ENCODE measurements at regions not wholly inside any gene's neighbourhood (a gene's known extent, or its start where the extent isn't known, plus 50 kb on each side); places are given as distances from the start of the nearest gene placed in this dataset.

DNA sequence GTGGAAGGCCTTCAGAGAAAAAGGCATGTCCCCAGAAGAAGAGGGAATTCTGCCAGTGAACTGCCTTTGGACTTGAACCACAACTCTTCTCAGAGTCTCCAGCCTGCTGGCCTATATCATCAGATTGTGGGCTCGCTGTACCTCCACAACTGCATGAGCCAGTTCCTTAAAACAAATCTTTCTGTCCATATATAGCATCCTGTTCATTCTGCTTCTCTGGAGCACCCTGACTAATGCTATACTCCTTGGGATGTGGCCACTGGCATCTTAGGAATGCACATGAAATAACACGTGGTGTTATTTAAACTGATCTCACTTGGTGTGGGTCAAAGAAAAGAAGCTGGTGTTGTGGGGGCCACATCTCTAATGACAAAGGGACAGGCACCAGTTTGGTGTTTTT, 58.3 kb upstream of the VSTM5 start:
- CTCF ChIA-PET = no interaction called here
- Mint-ChIP-seq H3K4me3 (no peak overlapping the region), H3K9me3 (no peaks in the 10 kb centered on the region), H3K36me3 (ENCODE audit: low read depth) (no peaks in the 10 kb centered on the region), H3K27me3 (peaks cover 3% of the 10 kb centered on the region), H3K4me1 (ENCODE audit: low read depth) (no peaks in the 10 kb centered on the region), H3K27ac (no peak overlapping the region)
- Histone ChIP-seq H3K4me3 (ENCODE audit: low read length) (no peak overlapping the region), H3K36me3 (ENCODE audit: insufficient read depth, low read length) (no peaks in the 10 kb centered on the region), H3K27ac (ENCODE audit: low read depth in 1 of 2, low read length in 2 of 2) (no peak overlapping the region), H3K4me1 (ENCODE audit: insufficient read depth, low read length) (no peaks in the 10 kb centered on the region), H3K27me3 (ENCODE audit: control insufficient read depth in 1 of 2, insufficient read depth in 2 of 2, low read length in 2 of 2) (peaks cover 0 to 6% of the 10 kb centered on the region in 2 experiments), H3K9me3 (ENCODE audit: control insufficient read depth in 1 of 2, insufficient read depth in 1 of 2, low read length in 2 of 2) (no peaks in the 10 kb centered on the region)
- POLR2A ChIA-PET = no interaction called here
- no peak for DNase-seq
- TF ChIP-seq CTCF (IDR thresholded peaks at IDR 0.05) = no peak
- intact Hi-C loops (cut with DNase I, micrococcal nuclease) = no loop called here
- ATAC-seq (ENCODE audit: poor library complexity) = no peak

DNA sequence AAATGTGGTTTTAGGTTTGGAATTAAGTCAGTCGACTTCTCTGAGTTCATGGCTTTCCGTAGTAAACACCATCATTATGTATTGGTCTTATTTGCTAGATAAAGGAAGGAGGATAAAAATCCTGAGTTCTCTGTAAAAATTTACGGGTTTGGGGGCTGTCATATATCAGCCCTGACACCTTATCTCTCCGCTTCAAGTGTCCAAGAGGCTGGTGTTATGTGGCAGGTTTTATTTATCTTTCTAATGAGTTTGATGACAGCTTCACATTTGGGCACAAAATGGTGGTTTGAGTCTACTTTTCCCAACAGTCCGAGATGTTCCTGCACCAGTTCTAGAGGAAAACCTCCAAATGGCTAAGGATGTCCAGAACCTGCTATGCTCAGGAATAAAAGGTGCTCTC, 67.3 kb upstream of the VSTM5 start:
- intact Hi-C loops (cut with DNase I, micrococcal nuclease) = no loop called here
- DNase-seq = no peak
- Mint-ChIP-seq H3K4me1 (ENCODE audit: low read depth) (no peaks in the 10 kb centered on the region), H3K36me3 (ENCODE audit: low read depth) (no peaks in the 10 kb centered on the region), H3K9me3 (peaks cover 6% of the 10 kb centered on the region), H3K27me3 (peaks cover 61% of the 10 kb centered on the region), H3K4me3 (no peak overlapping the region), H3K27ac (no peak overlapping the region)
- Histone ChIP-seq H3K27ac (ENCODE audit: low read depth in 1 of 2, low read length in 2 of 2) (no peak overlapping the region), H3K36me3 (ENCODE audit: insufficient read depth, low read length) (no peaks in the 10 kb centered on the region), H3K4me1 (ENCODE audit: insufficient read depth, low read length) (no peaks in the 10 kb centered on the region), H3K4me3 (ENCODE audit: low read length) (no peak overlapping the region), H3K27me3 (ENCODE audit: control insufficient read depth in 1 of 2, insufficient read depth in 2 of 2, low read length in 2 of 2) (peaks cover 14 to 32% of the 10 kb centered on the region in 2 experiments), H3K9me3 (ENCODE audit: control insufficient read depth in 1 of 2, insufficient read depth in 1 of 2, low read length in 2 of 2) (no peaks in the 10 kb centered on the region)
- ChIA-PET CTCF (no interaction called here), POLR2A (no interaction called here)
- no peak for TF ChIP-seq CTCF (IDR thresholded peaks at IDR 0.05)
- no peak for ATAC-seq (ENCODE audit: poor library complexity)

DNA sequence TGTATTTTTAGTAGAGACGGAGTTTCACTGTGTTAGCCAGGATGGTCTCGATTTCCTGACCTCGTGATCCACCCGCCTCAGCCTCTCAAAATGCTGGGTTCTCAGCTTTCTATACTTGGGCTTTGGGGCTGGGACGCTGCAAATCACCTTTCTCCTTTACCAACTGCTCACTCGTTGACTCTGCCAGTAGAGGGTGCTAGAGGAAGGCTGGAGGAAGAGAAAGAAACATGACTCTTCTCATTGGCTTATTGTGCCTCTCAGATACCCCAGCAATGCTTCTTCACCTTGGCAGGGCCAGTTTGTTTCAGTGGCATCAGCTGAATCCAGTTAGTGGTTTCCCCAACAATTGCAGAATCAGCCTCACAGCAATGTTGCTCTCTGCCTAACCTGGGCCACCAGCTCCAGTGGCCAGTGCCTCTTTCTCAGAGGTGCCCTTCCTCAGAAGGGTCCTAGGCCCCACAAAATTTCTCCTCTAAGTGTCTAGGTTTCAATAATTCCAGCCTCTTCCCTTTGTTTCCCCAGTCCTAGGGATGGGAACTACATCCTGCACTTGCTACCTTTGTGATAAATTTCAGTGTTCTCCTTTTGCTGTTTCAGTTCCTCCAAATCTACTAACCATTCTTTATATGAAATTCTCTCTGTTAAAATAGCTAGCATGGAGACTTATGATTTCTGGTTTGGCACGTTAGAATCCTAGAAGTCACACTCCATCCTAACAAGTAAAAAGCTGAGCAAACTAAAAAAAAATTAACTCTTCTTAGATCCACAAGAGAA, 71.5 kb upstream of the VSTM5 start:
- Histone ChIP-seq H3K4me3 (ENCODE audit: low read length) (no peak overlapping the region), H3K36me3 (ENCODE audit: insufficient read depth, low read length) (no peaks in the 10 kb centered on the region), H3K4me1 (ENCODE audit: insufficient read depth, low read length) (no peaks in the 10 kb centered on the region), H3K27me3 (ENCODE audit: control insufficient read depth in 1 of 2, insufficient read depth in 2 of 2, low read length in 2 of 2) (peaks cover 14 to 38% of the 10 kb centered on the region in 2 experiments), H3K27ac (ENCODE audit: low read depth in 1 of 2, low read length in 2 of 2) (no peak overlapping the region), H3K9me3 (ENCODE audit: control insufficient read depth in 1 of 2, insufficient read depth in 1 of 2, low read length in 2 of 2) (no peaks in the 10 kb centered on the region)
- TF ChIP-seq CTCF (IDR thresholded peaks at IDR 0.05) = no peak
- ATAC-seq (ENCODE audit: poor library complexity) (no peak), DNase-seq (peak in 3 of 14 experiments; percentile 5 to 19 (median 19))
- Mint-ChIP-seq H3K4me1 (ENCODE audit: low read depth) (no peaks in the 10 kb centered on the region), H3K36me3 (ENCODE audit: low read depth) (no peaks in the 10 kb centered on the region), H3K27me3 (peaks cover 63% of the 10 kb centered on the region), H3K4me3 (no peak overlapping the region), H3K27ac (no peak overlapping the region), H3K9me3 (peaks cover 6% of the 10 kb centered on the region)
- ChIA-PET CTCF (interaction anchor here (0.7 kb wide), 1 partner anchor 28 kb away, joined by 4 read pairs; no protein-coding TSS in a partner anchor), POLR2A (no interaction called here)
- intact Hi-C loops (cut with DNase I, micrococcal nuclease) = no loop called here
